AG20443 (cell line): ENCODE measurements at regions not wholly inside any gene's neighbourhood (a gene's known extent, or its start where the extent isn't known, plus 50 kb on each side); places are given as distances from the start of the nearest gene placed in this dataset.
"Not testable (repeated sequence)": the region's sequence is repeated elsewhere in the genome, so short reads cannot be mapped to it uniquely, and the experiment has no call there.

Experiments used
- DNase-seq: peaks from one replicate; pipeline ENCODE4 v3.0.0; 2012; ENCODE audit warnings: low spot score, mixed read lengths

DNA sequence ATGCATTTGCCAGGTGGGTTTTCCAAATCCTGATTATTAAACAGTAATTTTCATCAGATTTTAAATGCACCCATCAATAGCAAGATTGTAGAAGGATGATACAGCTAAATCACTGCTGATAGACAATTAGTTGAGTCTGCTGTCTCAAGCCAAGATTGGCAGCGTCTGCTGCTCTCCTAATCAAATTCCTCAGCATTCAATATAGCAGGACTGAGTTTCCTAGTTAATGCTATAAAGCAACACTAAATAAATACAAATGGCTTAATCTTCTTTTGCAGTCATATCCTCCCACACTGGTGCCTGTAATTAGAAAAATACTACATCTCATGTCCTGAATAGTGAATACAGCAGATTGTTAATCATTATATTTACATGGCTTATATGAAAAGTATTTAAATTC lies 1028.8 kb downstream of the ADGRL2 start:
- no peak for DNase-seq

DNA sequence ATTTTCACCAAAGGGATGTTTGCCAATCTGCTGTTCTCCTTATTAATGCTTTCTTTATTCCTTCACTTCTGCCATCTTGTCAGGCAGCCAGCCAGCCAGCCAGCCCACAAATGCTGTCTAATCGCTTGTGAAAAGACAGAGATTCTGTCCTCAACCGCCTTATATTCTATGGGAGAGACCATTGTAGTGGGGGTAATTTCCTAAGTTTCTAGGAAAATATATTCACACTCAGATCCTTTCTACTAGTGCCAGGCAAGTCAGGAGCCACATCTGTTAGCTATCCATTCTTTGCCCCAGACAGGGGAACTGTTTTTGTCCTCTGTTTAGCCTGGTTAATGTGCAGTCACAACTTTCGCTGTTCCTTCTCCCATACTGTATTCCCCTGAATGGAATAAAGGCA lies 1023.1 kb downstream of the ADGRL2 start:
- no peak for DNase-seq

DNA sequence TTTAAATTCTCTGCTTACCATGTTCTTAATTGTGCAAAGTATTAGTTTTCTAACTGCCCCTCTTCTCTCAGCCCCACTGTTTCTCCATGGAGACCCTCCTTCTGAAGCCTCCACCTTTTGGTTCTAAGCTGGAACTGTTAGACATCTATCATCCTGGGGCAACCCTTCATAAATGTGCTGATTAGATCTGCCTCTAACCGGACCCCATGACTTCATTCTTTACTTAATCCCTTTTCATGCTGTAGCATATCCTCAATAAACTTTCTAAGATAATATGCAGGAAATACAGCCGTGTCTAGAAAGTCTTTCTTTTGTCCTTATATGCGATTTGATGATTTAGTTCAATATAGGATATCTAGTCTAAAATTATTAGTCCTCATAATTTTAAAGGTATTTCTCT lies 1020.1 kb downstream of the ADGRL2 start:
- DNase-seq: no peak

DNA sequence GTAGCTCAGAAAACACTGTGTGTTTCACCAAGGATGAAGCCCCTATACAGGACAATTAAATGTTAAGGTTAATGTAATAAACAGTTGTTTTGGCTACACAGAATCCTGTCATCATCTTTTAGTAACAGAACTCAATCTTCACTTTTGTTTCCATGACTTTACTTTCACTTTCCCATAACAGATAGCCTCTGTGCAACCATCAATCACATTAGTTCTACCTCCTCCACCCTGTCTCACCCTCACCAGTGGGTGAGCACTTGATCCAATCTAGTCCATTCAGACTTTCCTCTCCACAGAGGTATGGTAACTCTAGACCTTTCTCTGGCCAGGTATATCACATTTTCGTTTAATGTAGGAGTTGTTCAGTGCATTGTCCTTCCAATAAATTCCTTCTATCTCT lies 1018.5 kb downstream of the ADGRL2 start:
- no peak for DNase-seq

DNA sequence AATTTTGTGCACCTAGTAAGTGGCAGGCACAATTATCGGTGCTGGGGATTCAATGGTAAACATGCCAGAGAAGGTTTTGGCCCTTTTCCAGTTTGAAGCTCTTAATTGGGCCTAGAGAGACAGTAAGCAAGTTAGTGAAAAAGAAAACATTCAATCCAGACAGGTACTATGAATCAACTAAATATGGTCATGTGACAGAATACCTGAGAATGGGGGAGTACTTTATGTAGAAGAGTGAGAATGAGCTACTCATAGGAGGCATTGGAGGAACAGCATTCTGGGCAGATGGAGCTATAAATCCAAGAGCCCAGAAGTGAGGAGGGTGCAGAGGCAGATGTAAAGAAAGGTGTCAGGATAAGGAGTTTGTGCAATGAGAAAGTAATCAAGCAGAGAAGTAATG lies 1017.9 kb downstream of the ADGRL2 start:
- DNase-seq: no peak

DNA sequence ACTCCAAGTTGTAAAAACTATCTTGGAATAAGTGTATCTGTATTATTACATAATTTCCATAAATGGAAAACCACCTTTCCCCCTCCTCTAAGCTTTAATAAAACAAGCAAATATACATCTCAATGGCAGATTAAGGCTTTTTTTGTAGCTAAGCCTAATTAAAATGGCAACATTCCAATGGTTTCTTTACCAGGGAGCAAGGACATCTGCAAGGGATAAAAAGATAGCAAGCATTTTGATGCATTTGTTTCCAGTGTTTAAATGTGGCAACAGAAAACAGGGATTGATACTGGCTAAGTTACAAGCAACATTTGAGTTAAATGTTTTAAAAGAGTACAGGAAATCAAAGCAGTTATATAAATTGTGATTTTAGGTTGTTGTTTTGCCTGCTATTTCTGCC lies 1012.7 kb downstream of the ADGRL2 start:
- no peak for DNase-seq

DNA sequence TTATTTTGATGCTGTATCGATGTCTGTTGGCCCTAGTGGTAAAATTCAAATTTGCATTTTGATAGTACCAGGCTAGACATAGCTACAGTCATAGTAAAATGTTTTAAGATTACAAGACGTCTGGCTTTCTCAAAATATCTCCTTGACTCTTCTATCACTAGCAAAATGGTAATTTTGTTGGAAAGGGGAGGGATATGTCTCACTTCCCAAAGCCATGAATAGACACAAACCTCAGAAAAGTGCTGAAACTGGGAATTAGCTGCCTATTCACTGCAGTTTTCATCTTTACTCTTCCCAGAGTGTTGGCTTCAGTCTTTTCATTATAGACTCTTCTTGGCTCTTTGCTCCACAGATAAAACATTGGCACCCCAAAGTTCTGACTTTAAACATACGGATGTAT lies 1009.9 kb downstream of the ADGRL2 start:
- no peak for DNase-seq

DNA sequence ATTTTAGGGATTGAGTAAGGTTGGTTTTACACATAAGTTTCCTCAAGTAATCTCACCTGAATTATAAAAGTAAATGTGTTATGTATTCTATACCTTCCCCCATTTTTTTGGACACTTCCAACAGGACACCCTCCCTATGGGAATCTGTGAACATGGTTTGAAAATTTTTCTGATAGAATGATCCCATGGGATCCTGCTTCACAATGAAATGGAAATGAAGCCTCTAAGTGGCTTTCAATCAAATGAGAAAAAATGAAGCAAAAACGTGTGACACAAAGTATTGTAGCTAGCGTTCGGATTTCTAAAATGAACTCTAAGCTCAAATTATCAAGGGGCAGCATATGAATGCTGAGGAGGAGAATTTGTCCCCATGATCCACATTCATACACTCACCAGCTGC lies 1006.8 kb downstream of the ADGRL2 start:
- no peak for DNase-seq

DNA sequence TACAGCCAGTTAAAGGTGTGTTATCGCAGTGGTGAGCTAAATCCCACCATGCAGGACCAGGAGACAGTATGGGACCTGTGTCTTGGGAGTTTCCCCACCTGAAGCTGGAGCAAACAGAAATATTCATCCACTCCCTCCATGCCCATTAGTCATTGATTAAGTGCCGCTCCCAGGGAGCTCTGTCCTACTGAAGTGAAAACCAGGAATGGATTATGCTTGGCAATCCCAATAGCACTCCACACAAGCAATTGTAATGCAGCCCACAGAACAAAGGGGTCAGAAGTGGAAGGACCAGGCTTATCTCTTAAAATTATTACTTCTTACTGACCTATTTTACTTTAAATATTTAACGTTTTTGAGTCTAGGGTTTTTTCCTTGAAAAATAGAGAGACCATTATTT lies 1005.4 kb downstream of the ADGRL2 start:
- DNase-seq: no peak

DNA sequence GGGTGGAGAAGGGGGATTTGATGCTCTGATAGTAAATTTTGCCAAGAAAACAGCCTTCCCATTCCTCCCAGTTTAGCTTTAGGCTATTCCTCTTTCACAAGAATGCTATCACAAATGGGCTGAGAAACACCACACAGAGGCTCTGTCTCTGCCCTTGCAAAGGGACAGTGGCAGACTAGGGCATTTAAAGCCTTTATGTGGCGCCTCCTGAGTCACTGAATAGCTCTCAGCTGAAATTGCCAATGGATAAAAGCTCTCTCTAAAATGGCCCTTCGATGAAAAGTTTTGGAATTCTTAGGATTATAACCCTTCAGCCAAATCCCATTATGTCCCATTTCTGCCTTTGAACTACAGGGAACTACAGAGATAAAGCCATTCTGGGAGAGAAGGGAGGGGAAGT lies 1000.4 kb downstream of the ADGRL2 start:
- DNase-seq: no peak

DNA sequence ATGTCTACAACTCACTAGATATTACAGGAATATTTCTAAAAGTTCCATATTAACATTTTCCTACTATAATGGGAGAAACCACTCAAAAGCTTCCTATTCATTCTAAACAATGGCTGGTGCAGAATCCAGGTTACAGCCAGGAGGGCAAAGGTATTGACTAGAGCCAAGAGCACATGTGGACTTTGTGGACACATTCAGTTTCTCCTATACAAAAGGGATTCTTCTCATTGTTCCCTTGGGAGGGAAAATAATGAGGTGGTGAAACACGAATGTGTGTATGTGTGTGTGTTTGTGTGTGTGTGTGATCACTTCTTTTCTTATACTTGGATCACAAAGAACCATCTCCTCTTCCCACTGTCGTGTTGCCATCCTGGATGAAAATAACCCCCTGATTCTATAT lies 1000.0 kb downstream of the ADGRL2 start:
- no peak for DNase-seq

DNA sequence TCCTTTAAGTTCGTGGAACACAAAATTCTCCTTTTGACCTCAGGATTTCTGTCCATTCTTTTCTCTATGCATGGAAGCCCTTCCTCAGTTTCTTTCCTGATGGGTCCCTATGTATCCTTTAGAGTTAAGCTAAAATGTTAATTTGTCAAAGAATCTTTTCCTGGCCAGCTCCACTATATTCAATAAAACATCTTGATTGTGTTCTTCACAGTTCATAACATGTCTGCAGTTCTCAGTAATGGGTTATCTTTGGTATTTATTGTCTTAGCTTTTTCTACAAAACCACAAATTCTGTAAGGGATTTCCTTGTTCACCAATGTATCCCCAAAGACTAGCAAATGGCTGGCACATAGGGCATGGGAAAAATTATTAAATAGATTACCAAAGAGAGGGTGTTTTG lies 998.5 kb downstream of the ADGRL2 start:
- DNase-seq: no peak

DNA sequence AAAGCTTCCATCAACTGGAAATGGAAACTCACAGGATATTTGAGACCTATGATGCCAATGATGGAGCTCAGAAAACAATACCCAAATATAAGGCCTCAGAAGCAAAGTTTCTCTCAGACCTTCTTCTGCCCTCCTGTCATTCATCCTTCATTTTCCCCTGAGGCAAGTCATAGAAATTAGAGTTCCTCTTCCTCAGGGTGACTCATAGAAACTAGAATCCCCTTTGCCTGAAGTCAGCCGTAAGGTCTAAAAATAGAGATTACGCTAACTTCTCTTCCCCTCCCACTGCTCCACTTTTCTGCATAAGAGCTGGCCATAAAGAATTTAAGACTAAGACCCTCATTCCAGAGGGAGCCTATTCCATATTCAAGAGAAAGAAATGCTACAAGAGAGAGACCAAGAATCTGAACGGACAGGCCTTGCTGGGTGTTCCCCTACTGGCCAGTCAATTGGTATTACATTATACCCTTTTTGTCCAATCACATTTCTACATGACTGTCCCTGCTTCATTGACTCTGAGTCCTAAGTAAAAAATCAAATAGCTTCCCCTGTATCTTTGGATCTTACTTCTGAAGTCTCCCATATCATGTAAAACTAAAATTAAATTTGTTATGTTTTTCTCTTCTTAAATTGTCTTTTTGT lies 994.9 kb downstream of the ADGRL2 start:
- no peak for DNase-seq

DNA sequence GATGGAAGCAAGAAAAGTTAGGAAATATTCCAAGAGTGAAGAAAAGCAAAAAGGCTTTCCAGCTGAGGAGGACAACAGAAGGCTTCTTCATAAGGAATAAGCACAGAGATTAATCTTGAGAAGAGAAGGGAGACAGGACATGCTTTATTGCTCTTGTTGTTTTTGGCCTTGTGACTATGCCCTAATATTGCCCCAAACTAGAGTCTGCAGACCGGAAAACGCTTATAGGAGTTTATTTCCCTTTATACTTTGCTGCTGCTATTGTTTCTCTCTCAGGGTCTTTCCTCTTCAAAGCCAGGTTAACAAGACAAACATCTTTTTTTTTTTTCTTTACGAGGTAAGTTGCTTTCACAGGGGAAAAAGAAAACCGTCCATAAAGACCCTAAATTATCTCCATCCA lies 991.4 kb downstream of the ADGRL2 start:
- no peak for DNase-seq

DNA sequence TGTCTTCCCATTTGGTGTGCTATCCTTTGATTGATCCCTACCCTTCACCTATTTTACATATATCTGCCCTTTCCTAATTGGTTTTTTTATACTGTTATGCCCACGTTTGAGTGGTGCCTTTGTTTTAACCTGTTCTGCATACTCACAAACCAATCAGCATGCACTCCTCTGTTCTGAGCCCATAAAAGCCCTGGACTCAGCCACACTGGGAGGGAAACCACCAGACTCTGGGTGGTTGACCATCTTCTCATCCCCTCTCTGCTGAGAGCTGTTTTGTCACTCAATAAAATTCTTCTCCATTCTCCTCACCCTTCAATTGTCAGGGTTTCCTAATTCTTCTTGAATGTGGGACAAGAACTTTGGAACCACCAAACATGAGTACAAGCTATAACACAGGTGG lies 989.8 kb downstream of the ADGRL2 start:
- no peak for DNase-seq

DNA sequence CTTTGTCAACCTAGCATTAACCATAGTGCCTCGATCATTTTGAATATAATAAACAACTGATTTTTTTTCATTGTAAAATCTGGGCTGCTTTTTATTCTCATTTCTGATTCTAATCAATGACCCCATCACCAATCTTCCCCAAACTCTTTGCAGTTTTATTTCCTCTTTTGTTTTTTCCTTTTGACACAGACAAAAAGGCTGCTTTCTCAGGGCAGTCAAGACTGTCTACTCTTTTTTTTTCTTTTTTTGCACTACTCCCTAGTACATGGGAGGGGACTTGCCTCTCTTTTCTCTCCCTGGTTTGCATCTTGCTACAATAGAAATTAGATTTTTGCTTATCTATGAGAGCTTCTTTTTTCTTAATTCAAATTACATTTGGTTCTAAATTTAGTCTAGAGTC lies 987.9 kb downstream of the ADGRL2 start:
- no peak for DNase-seq

DNA sequence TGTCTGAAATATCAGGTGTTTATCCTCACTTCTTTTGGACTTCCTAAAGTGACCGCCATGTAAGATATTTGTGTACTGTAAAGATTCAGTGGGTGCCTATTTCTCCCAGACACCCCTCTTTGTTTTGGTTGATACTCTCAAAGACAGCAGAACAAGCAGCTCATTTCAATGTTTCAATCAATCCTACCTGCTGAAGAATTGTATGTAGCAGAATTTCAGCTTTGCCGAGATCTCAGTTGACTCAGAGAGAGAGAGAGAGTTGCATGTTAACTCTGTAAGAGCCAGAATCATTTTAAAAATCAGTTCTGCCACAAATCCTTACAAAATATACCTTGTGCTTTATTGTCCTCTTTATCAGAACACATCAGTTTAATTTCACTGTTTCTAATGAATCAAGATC lies 987.3 kb downstream of the ADGRL2 start:
- DNase-seq: no peak

DNA sequence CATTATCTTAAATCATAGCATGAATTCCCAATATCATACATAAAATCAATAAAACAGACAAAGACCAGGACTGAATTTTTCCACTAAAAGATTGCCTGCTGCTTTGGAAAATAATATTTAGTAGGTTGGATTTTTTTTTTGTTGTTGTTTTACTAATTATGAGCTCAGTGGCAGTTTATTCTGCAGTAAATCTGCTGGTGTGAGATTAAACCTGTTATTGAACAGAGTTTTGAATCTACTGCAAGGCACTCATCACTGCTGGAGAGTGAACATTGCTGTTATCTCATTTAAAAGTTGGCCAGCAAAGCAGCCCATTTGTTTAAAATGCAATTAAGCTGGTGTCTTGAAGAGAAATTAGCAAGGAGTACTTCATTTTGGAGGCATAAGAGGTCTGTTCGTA lies 986.1 kb downstream of the ADGRL2 start:
- no peak for DNase-seq

DNA sequence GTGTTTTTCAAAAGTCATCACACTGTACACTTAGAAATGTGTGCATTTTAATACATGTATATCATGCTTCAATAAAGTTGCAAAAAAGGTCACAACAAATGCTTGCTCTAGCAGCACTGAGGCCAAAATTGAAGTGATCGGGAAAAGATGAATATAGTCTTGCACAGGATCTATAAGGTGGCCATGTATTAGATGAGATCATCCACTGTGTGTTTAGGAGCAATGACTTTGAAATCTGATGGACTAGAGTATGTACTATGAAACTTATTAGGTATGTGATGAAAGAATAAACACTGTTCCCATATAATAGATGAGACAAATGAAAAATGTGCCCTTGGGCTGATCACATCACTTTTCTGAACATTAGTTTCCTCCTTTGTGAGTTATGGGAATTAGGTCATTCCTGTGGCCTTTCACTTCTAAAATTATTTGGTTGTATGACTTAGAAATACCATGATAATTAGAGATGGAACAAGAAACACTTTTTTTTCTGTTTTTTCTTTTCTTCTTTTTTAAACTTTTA lies 984.6 kb downstream of the ADGRL2 start:
- DNase-seq: no peak

DNA sequence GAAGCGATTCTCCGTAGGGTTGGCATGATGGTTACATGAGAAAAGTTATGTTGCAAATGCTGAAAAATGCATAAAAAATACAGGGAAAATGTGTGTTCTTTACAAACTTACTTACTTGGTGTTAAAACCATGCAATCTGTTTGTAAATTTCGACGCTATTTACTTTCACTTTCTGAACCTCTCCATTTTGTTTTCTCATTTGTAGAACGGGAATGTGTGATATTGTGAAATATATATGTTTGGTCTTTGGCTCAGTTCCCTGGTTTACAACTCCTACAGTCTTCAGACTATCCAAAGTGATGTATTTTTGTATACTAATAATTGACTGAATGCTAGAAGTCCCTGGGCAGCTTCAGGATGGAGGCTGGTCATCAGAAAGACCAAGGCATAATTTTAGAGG lies 982.3 kb downstream of the ADGRL2 start:
- no peak for DNase-seq

DNA sequence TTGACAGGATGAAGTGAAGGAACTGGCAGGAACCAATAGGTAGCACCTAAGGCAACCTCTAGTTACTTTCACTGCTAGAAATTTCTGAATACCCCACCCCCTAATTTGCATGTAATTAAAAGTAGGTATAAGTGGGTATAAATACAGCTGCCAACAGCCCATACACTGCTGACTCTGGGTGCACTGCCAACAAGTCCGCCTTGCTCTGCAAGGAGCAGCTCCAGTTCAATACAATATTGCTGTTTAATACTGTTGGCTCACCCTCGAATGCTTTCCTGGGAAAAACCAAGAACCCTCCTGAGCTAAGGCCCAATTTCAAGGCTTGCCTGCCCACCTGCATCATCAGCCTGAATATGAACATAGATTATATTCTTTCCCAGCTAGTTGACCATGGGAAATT lies 981.9 kb downstream of the ADGRL2 start:
- no peak for DNase-seq

DNA sequence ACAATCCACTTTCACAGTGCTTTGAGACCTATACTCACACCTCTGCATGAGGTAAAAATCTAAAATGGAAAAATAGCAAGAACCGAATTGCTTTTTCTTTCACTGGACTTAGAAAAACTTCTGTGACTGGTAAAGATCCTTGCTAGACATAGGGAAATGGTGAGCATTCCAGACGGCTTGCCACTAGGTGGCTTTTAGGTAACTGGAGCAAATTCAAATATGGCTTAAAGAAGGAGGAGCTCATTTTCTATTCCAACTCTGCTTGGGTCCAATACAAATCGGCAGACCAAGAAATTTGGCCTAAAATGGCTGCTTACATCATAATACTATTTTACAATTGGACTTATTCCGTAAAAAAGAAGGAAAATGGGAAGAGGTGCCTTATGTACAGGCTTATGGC lies 977.9 kb downstream of the ADGRL2 start:
- DNase-seq: peak; percentile 10

DNA sequence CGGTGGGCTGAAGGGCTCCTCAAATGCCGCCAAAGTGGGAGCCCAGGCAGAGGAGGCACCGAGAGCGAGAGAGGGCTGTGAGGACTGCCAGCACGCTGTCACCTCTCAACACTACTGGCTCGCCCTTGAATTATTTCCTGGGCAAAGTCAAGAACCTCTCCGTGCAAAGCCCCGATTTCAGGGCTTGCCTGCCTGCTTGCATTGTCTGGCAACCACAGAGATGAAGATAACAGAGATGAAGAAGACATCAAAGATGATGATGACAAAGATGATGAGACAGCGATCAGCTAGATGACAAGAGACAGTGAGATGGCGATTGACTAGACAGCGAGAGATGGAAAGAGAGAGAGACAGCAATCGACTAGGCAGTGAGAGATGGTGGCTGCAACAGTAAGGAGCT lies 976.5 kb downstream of the ADGRL2 start:
- DNase-seq: no peak

DNA sequence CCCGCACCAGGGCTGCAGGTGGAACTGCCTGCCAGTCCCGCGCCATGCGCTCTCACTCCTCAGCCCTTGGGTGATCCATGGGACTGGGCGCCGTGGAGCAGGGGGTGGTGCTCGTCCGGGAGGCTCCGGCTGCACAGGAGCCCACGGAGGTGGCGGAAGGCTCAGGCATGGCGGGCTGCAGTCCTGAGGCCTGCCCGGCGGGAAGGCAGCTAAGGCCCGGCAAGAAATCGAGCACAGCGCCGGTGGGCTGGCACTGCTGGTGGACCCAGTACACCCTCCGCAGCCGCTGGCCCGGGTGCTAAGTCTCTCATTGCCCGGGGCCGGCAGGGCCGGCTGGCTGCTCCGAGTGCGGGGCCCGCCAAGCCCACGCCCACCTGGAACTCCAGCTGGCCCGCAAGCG lies 976.0 kb downstream of the ADGRL2 start:
- not testable (repeated sequence) for DNase-seq
